SK-N-SH (cell line): ENCODE measurements at regions not wholly inside any gene's neighbourhood (a gene's known extent, or its start where the extent isn't known, plus 50 kb on each side); places are given as distances from the start of the nearest gene placed in this dataset.

Experiments used
- CTCF ChIA-PET: fragments of 300-600, 350-600 bp; formaldehyde crosslinking; extraction: SDS; loops from one replicate; lab custom pipeline; 2021; lab: Yijun Ruan, JAX
- POLR2A ChIA-PET: fragments of 350-600 bp; sonication (Branson Sonifier 250); formaldehyde crosslinking; extraction: SDS; loops from one replicate; lab custom pipeline; 2020; ENCODE audit warnings: antibody characterized with exemption, inconsistent platforms; lab: Yijun Ruan, JAX
- DNase-seq: peaks from one replicate; pipeline ENCODE4 v3.0.0; 2012
- H2AFZ ChIP-seq: fragments of 200-600 bp; sonication (generic); 2 replicates; pipeline ENCODE4 v1.8.1; 2016; ENCODE audit warnings: antibody characterized with exemption, mild to moderate bottlenecking, low read depth
- H3F3A ChIP-seq: fragments of 200-600 bp; sonication (generic); replicated peaks from 2 replicates; pipeline ENCODE3; 2016; ENCODE audit warnings: antibody characterized with exemption, mild to moderate bottlenecking; ENCODE audit not compliant: insufficient read depth
- H3K27ac ChIP-seq, 2 experiments: fragments of 200-500 bp in 1 of 2; fragments of 200-600 bp in 1 of 2; sonication (Bioruptor generic) in 1 of 2; sonication (generic), shearing (Covaris generic) in 1 of 2; 2 replicates each; pipeline versions ENCODE4 v1.5.1 to v1.6.1; 2014 to 2016; ENCODE audit warnings: low read depth in 2 of 2, inconsistent platforms in 1 of 2, low read length in 1 of 2, mild to moderate bottlenecking in 1 of 2, mixed read lengths in 1 of 2
- H3K27me3 ChIP-seq: fragments of 200-600 bp; sonication (generic), shearing (Covaris generic); 2 replicates; pipeline ENCODE4 v1.6.1; 2016; ENCODE audit warnings: mixed run types; ENCODE audit not compliant: insufficient read depth
- H3K36me3 ChIP-seq, 2 experiments: fragments of 200-500 bp in 1 of 2; fragments of 200-600 bp in 1 of 2; sonication (Bioruptor generic) in 1 of 2; sonication (generic) in 1 of 2; replicated peaks in 1 of 2; 2 replicates each; pipeline versions ENCODE3 to v1.5.1; 2014 to 2016; ENCODE audit warnings: low read length in 1 of 2, mild to moderate bottlenecking in 1 of 2; ENCODE audit not compliant: insufficient read depth in 2 of 2, control insufficient read depth in 1 of 2
- H3K4me1 ChIP-seq, 2 experiments: fragments of 200-500 bp in 1 of 2; fragments of 200-600 bp in 1 of 2; sonication (Bioruptor generic) in 1 of 2; sonication (generic), shearing (Covaris generic) in 1 of 2; 2 replicates each; pipeline versions ENCODE4 v1.5.1 to v1.6.1; 2014 to 2016; ENCODE audit warnings: low read depth in 1 of 2, low read length in 1 of 2, mixed run types in 1 of 2; ENCODE audit not compliant: insufficient read depth in 2 of 2, control insufficient read depth in 1 of 2
- H3K4me2 ChIP-seq: fragments of 200-600 bp; sonication (generic), shearing (Covaris generic); 2 replicates; pipeline ENCODE4 v1.6.1; 2017; ENCODE audit warnings: mixed run types
- H3K4me3 ChIP-seq, 2 experiments: fragments of 200-500 bp in 1 of 2; fragments of 200-600 bp in 1 of 2; sonication (Bioruptor generic) in 1 of 2; sonication (generic), shearing (Covaris generic) in 1 of 2; 2 replicates each; pipeline versions ENCODE4 v1.5.1 to v1.8.1; 2014 to 2016; ENCODE audit warnings: low read depth in 2 of 2, inconsistent platforms in 1 of 2, low read length in 1 of 2, mild to moderate bottlenecking in 1 of 2, mixed read lengths in 1 of 2, moderate library complexity in 1 of 2
- H3K79me2 ChIP-seq: fragments of 200-600 bp; sonication (generic); 2 replicates; pipeline ENCODE4 v1.8.1; 2017; ENCODE audit warnings: mild to moderate bottlenecking; ENCODE audit not compliant: insufficient read depth
- H3K9ac ChIP-seq: fragments of 200-600 bp; sonication (generic); 2 replicates; pipeline ENCODE4 v1.6.1; 2017; ENCODE audit warnings: mixed run types
- H3K9me2 ChIP-seq: fragments of 200-600 bp; sonication (generic); 2 replicates; pipeline ENCODE4 v1.6.1; 2017; ENCODE audit warnings: mixed run types
- H3K9me3 ChIP-seq: fragments of 200-600 bp; sonication (generic); 2 replicates; pipeline ENCODE4 v1.6.1; 2017; ENCODE audit warnings: mixed run types, mild to moderate bottlenecking, moderate library complexity
- H4K20me1 ChIP-seq: fragments of 200-600 bp; sonication (generic); 2 replicates; pipeline ENCODE4 v1.6.1; 2017; ENCODE audit warnings: mild to moderate bottlenecking, mixed run types; ENCODE audit not compliant: insufficient read depth
- ELF1 ChIP-seq: IDR thresholded peaks from 2 replicates; pipeline ENCODE4 v1.4.0; 2012
- EP300 ChIP-seq, 2 experiments: IDR thresholded peaks; 2 replicates each; pipeline versions ENCODE4 v1.4.0 to v1.6.1; 2012; ENCODE audit warnings: borderline replicate concordance in 1 of 2, low read depth in 1 of 2, low read length in 1 of 2
- EZH2phosphoT487 ChIP-seq: fragments of 200-600 bp; sonication (generic); IDR thresholded peaks from 2 replicates; pipeline ENCODE4 v1.6.1; 2017; ENCODE audit warnings: low read depth, mixed run types, mild to moderate bottlenecking, antibody characterized with exemption, moderate library complexity, borderline replicate concordance
- GABPA ChIP-seq: IDR thresholded peaks from 2 replicates; pipeline ENCODE4 v1.4.0; 2012; ENCODE audit warnings: low read depth, mild to moderate bottlenecking
- JUND ChIP-seq: IDR thresholded peaks from 2 replicates; pipeline ENCODE4 v1.4.0; 2012
- MXI1 ChIP-seq: IDR thresholded peaks from 2 replicates; pipeline ENCODE4 v1.6.1; 2012; ENCODE audit warnings: mild to moderate bottlenecking, low read depth, low read length, improper control_type of control experiment
- NFIC ChIP-seq: IDR thresholded peaks from 2 replicates; pipeline ENCODE4 v1.4.0; 2012; ENCODE audit warnings: borderline replicate concordance
- POLR2AphosphoS5 ChIP-seq: IDR thresholded peaks from 2 replicates; pipeline ENCODE4 v1.6.1; 2012; ENCODE audit warnings: low read depth, low read length
- RAD21 ChIP-seq: IDR thresholded peaks from 2 replicates; pipeline ENCODE4 v1.6.1; 2012; ENCODE audit warnings: mild to moderate bottlenecking, low read length
- RFX5 ChIP-seq: IDR thresholded peaks from 2 replicates; pipeline ENCODE4 v1.6.1; 2012; ENCODE audit warnings: mild to moderate bottlenecking, improper control_type of control experiment, low read length
- RXRA ChIP-seq: IDR thresholded peaks from 2 replicates; pipeline ENCODE4 v1.4.0; 2012; ENCODE audit warnings: low read depth, mild to moderate bottlenecking, borderline replicate concordance
- SIN3A ChIP-seq: IDR thresholded peaks from 2 replicates; pipeline ENCODE4 v1.6.1; 2012; ENCODE audit warnings: low read depth, mild to moderate bottlenecking, low read length, moderate library complexity, borderline replicate concordance
- TCF12 ChIP-seq: IDR thresholded peaks from 2 replicates; pipeline ENCODE4 v1.4.0; 2012
- TEAD4 ChIP-seq: IDR thresholded peaks from 2 replicates; pipeline ENCODE4 v1.4.0; 2012; ENCODE audit warnings: mild to moderate bottlenecking, borderline replicate concordance; ENCODE audit not compliant: insufficient read depth
- YY1 ChIP-seq: IDR thresholded peaks from 2 replicates; pipeline ENCODE4 v1.4.0; 2012; ENCODE audit warnings: low read depth, mild to moderate bottlenecking
- WGBS: methylation state at CpG from one replicate; pipeline ENCODE4 v1.1.6; 2017; ENCODE audit warnings: low lambda C conversion rate; 5-methylcytosine and 5-hydroxymethylcytosine counted together
- TF ChIP-seq, protein P1 (sequence below): IDR thresholded peaks from 2 replicates; pipeline ENCODE4 v1.4.0; 2012; ENCODE audit warnings: low read depth
- TF ChIP-seq, protein P2 (sequence below): IDR thresholded peaks from 2 replicates; pipeline ENCODE4 v1.4.0; 2012; ENCODE audit warnings: low read depth, borderline replicate concordance
- TF ChIP-seq, protein P3 (sequence below): fragments of 200-600 bp; sonication (generic); IDR thresholded peaks from 2 replicates; pipeline ENCODE4 v1.6.1; 2017; ENCODE audit warnings: antibody characterized with exemption, mild to moderate bottlenecking, moderate library complexity
- TF ChIP-seq, protein P4 (sequence below): fragments of 150-350 bp; IDR thresholded peaks from 2 replicates; pipeline ENCODE4 v1.6.1; 2016; ENCODE audit warnings: mild to moderate bottlenecking, low read depth, low read length
- TF ChIP-seq, protein P5 (sequence below): fragments of 150-350 bp; IDR thresholded peaks from 2 replicates; pipeline ENCODE4 v1.6.1; 2017; ENCODE audit warnings: antibody characterized with exemption, low read length, low read depth, borderline replicate concordance

DNA sequence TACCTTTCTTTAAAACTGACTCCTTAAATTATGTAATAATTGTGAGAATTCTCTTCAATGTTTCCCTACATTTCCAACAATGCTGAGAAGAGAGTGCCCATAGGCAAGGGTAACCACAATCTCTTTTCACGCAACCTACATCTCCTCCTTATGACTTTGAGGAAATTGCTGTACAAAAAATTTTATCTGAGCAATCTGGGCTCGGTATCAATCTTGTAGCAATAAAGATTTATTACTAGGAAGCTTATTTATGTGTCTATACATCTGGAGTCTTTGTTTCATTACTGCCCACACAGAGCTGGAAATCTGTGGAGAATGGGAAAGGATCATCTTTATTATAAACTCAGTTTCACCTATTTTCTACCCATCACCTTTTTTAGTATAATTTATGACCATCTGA lies 913.8 kb upstream of the SORCS1 start:
- H3K27me3 ChIP-seq, result no peaks in the 10 kb centered on the region
- DNase-seq, result no peak
- ChIA-PET CTCF (interaction anchor here (1.0 kb wide), 1 partner anchor 126 kb away, joined by 3 read pairs; no protein-coding TSS in a partner anchor), POLR2A (no interaction called here)
- no peaks in the 10 kb centered on the region for H3K4me1 ChIP-seq
- no peaks in the 10 kb centered on the region for H3K9me3 ChIP-seq
- no peaks in the 10 kb centered on the region for H4K20me1 ChIP-seq
- H3K36me3 ChIP-seq, result no peaks in the 10 kb centered on the region
- 22% methylated on average over 2 of the region's 2 CpGs for WGBS
- H2AFZ ChIP-seq, result no peak overlapping the region
- H3K4me3 ChIP-seq, result no peak overlapping the region
- H3K27ac ChIP-seq, result no peak overlapping the region
- no peaks in the 10 kb centered on the region for H3K79me2 ChIP-seq
- H3F3A ChIP-seq, result no peaks in the 10 kb centered on the region
- TF ChIP-seq EZH2phosphoT487 (no peak), JUND (no peak), RAD21 (no peak), RXRA (no peak), EP300 (IDR thresholded peaks at IDR 0.05; ENCODE audit: borderline replicate concordance in 1 of 2, low read depth in 1 of 2, low read length in 1 of 2) (no peak), RFX5 (no peak), ELF1 (no peak), POLR2AphosphoS5 (no peak), TEAD4 (no peak)
- TF ChIP-seq, protein P1, sequence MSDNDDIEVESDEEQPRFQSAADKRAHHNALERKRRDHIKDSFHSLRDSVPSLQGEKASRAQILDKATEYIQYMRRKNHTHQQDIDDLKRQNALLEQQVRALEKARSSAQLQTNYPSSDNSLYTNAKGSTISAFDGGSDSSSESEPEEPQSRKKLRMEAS, result no peak
- TF ChIP-seq, protein P2, sequence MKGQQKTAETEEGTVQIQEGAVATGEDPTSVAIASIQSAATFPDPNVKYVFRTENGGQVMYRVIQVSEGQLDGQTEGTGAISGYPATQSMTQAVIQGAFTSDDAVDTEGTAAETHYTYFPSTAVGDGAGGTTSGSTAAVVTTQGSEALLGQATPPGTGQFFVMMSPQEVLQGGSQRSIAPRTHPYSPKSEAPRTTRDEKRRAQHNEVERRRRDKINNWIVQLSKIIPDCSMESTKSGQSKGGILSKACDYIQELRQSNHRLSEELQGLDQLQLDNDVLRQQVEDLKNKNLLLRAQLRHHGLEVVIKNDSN, result no peak
- TF ChIP-seq, protein P3, sequence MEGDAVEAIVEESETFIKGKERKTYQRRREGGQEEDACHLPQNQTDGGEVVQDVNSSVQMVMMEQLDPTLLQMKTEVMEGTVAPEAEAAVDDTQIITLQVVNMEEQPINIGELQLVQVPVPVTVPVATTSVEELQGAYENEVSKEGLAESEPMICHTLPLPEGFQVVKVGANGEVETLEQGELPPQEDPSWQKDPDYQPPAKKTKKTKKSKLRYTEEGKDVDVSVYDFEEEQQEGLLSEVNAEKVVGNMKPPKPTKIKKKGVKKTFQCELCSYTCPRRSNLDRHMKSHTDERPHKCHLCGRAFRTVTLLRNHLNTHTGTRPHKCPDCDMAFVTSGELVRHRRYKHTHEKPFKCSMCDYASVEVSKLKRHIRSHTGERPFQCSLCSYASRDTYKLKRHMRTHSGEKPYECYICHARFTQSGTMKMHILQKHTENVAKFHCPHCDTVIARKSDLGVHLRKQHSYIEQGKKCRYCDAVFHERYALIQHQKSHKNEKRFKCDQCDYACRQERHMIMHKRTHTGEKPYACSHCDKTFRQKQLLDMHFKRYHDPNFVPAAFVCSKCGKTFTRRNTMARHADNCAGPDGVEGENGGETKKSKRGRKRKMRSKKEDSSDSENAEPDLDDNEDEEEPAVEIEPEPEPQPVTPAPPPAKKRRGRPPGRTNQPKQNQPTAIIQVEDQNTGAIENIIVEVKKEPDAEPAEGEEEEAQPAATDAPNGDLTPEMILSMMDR, result no peak
- no peaks in the 10 kb centered on the region for H3K9me2 ChIP-seq
- no peak overlapping the region for H3K4me2 ChIP-seq
- H3K9ac ChIP-seq, result no peak overlapping the region

DNA sequence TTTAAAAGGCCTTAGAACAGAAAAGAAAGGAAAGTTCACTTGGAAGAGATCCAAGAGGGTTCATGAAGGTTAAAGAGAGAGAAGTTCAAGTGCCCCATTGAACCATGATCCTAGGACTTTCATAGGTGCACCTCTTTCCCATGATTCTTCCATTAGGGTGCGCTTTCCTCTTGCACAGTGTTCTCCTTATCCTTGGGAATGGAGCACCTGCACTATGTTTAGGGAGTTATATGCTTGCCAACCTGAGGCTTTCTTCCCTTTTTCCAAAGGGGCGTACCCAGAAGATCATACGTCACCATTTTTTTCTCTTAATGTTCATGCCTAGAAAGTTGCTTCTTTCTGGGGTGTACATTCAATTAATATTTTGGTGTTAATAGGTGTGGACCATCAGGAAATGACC lies 908.0 kb upstream of the SORCS1 start:
- no peaks in the 10 kb centered on the region for H4K20me1 ChIP-seq
- CTCF ChIA-PET, result no interaction called here
- WGBS, result 54% methylated on average over 3 of the region's 3 CpGs

More for the DNA sequence above, 908.0 kb upstream of the SORCS1 start:
- no peak overlapping the region for H3K4me2 ChIP-seq
- no peaks in the 10 kb centered on the region for H3K36me3 ChIP-seq
- H3K9me2 ChIP-seq, result no peaks in the 10 kb centered on the region
- no peak overlapping the region for H3K4me3 ChIP-seq
- DNase-seq, result no peak
- H3K9ac ChIP-seq, result no peak overlapping the region
- TF ChIP-seq, protein P2, result no peak
- TF ChIP-seq SIN3A (no peak), ELF1 (no peak), NFIC (no peak), RFX5 (no peak), TCF12 (no peak), GABPA (no peak), MXI1 (no peak), POLR2AphosphoS5 (no peak), YY1 (no peak)
- TF ChIP-seq, protein P4, sequence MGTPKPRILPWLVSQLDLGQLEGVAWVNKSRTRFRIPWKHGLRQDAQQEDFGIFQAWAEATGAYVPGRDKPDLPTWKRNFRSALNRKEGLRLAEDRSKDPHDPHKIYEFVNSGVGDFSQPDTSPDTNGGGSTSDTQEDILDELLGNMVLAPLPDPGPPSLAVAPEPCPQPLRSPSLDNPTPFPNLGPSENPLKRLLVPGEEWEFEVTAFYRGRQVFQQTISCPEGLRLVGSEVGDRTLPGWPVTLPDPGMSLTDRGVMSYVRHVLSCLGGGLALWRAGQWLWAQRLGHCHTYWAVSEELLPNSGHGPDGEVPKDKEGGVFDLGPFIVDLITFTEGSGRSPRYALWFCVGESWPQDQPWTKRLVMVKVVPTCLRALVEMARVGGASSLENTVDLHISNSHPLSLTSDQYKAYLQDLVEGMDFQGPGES, result no peak
- TF ChIP-seq, protein P5, sequence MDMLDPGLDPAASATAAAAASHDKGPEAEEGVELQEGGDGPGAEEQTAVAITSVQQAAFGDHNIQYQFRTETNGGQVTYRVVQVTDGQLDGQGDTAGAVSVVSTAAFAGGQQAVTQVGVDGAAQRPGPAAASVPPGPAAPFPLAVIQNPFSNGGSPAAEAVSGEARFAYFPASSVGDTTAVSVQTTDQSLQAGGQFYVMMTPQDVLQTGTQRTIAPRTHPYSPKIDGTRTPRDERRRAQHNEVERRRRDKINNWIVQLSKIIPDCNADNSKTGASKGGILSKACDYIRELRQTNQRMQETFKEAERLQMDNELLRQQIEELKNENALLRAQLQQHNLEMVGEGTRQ, result no peak
- TF ChIP-seq, protein P1, result no peak
- H3F3A ChIP-seq, result no peaks in the 10 kb centered on the region
- no peaks in the 10 kb centered on the region for H3K4me1 ChIP-seq
- POLR2A ChIA-PET, result no interaction called here
- H3K27ac ChIP-seq, result no peak overlapping the region
- H3K79me2 ChIP-seq, result no peaks in the 10 kb centered on the region
- no peaks in the 10 kb centered on the region for H3K27me3 ChIP-seq
- no peak overlapping the region for H2AFZ ChIP-seq
- H3K9me3 ChIP-seq, result no peaks in the 10 kb centered on the region
